ENCODE measurements at regions not wholly inside any gene's neighbourhood (a gene's known extent, or its start where the extent isn't known, plus 50 kb on each side); places are given as distances from the start of the nearest gene placed in this dataset.

GRCh38 chr3:166011771-166012170 is 174.5 kb upstream of the BCHE start:
- Histone ChIP-seq H3K36me3 (replicated peaks in 1 of 2; ENCODE audit: insufficient read depth in 1 of 2, low read depth in 2 of 2) (no peaks in the 10 kb centered on the region), H3K9me3 (no peaks in the 10 kb centered on the region), H3K27me3 (no peaks in the 10 kb centered on the region), H3K27ac (no peak overlapping the region), H3K4me3 (no peak overlapping the region), H3K4me1 (no peaks in the 10 kb centered on the region)
- TF ChIP-seq CTCF (IDR thresholded peaks at IDR 0.05) (no peak), POLR2A (IDR thresholded peaks at IDR 0.05) (no peak)
- 72 to 75% methylated on average over 1 of the region's 1 CpG for WGBS, 2 donors
- intact Hi-C loops (cut with DNase I) = loop anchor here (10.0 kb wide), 1 partner anchor 1023 kb away; no protein-coding TSS in a partner anchor
- DNase-seq (no peak), ATAC-seq (no peak)

- Histone ChIP-seq H3K27ac (no peak overlapping the region), H3K9me3 (no peaks in the 10 kb centered on the region), H3K4me1 (no peaks in the 10 kb centered on the region), H3K4me3 (no peak overlapping the region), H3K36me3 (replicated peaks in 1 of 2; ENCODE audit: insufficient read depth in 1 of 2, low read depth in 2 of 2) (no peaks in the 10 kb centered on the region), H3K27me3 (no peaks in the 10 kb centered on the region)
- TF ChIP-seq POLR2A (IDR thresholded peaks at IDR 0.05) = no peak
- TF ChIP-seq CTCF (IDR thresholded peaks at IDR 0.05) = no peak
- WGBS, 2 donors = 87 to 100% methylated on average over 1 of the region's 1 CpG
- DNase-seq (no peak), ATAC-seq (no peak)
- intact Hi-C loops (cut with DNase I) = no loop called here
Measured at GRCh38 chr3:166005126-166005525, 167.9 kb upstream of the BCHE start.

- H3K4me1 ChIP-seq = no peaks in the 10 kb centered on the region
- DNase-seq (no peak), ATAC-seq (no peak)
- WGBS, 2 donors = 32 to 37% methylated on average over 1 of the region's 1 CpG
- H3K4me3 ChIP-seq = no peak overlapping the region
- no peaks in the 10 kb centered on the region for H3K9me3 ChIP-seq
- intact Hi-C loops (cut with DNase I) = no loop called here
- H3K36me3 ChIP-seq (replicated peaks in 1 of 2; ENCODE audit: insufficient read depth in 1 of 2, low read depth in 2 of 2) = no peaks in the 10 kb centered on the region
- H3K27me3 ChIP-seq = no peaks in the 10 kb centered on the region
- H3K27ac ChIP-seq = no peak overlapping the region
- TF ChIP-seq POLR2A (IDR thresholded peaks at IDR 0.05) (no peak), CTCF (IDR thresholded peaks at IDR 0.05) (no peak)
Measured at GRCh38 chr3:165994293-165994692, 157.1 kb upstream of the BCHE start.

GRCh38 chr3:165984589-165984988 is 147.4 kb upstream of the BCHE start:
- H3K4me1 ChIP-seq = no peaks in the 10 kb centered on the region
- H3K27me3 ChIP-seq = no peaks in the 10 kb centered on the region
- 29 to 43% methylated on average over 1 of the region's 1 CpG for WGBS, 2 donors
- H3K27ac ChIP-seq = no peak overlapping the region
- no peaks in the 10 kb centered on the region for H3K36me3 ChIP-seq (replicated peaks in 1 of 2; ENCODE audit: insufficient read depth in 1 of 2, low read depth in 2 of 2)
- H3K9me3 ChIP-seq = no peaks in the 10 kb centered on the region
- TF ChIP-seq POLR2A (IDR thresholded peaks at IDR 0.05) (no peak), CTCF (IDR thresholded peaks at IDR 0.05) (no peak)
- no peak for ATAC-seq
- H3K4me3 ChIP-seq = no peak overlapping the region
- intact Hi-C loops (cut with DNase I) = no loop called here
- no peak for DNase-seq

GRCh38 chr3:165983284-165983683 is 146.1 kb upstream of the BCHE start:
- no peak overlapping the region for H3K4me3 ChIP-seq
- DNase-seq = no peak
- intact Hi-C loops (cut with DNase I) = no loop called here
- no peak for ATAC-seq
- H3K9me3 ChIP-seq = no peaks in the 10 kb centered on the region
- no peaks in the 10 kb centered on the region for H3K36me3 ChIP-seq (replicated peaks in 1 of 2; ENCODE audit: insufficient read depth in 1 of 2, low read depth in 2 of 2)
- no peaks in the 10 kb centered on the region for H3K27me3 ChIP-seq
- TF ChIP-seq POLR2A (IDR thresholded peaks at IDR 0.05) (no peak), CTCF (IDR thresholded peaks at IDR 0.05) (no peak)
- WGBS, 2 donors = 10 to 13% methylated on average over 2 of the region's 2 CpGs
- no peaks in the 10 kb centered on the region for H3K4me1 ChIP-seq
- H3K27ac ChIP-seq = no peak overlapping the region

All from body of pancreas (tissue), 4 donors.